ENCODE measurements at regions not wholly inside any gene's neighbourhood (a gene's known extent, or its start where the extent isn't known, plus 50 kb on each side); places are given as distances from the start of the nearest gene placed in this dataset.
A peak's percentile ranks its signal among the peaks of the same experiment; 100 is the strongest.
"Not testable (repeated sequence)": the region's sequence is repeated elsewhere in the genome, so short reads cannot be mapped to it uniquely, and the experiment has no call there.

GRCh38 chr2:234156326-234156725 lies 105.8 kb downstream of the SPP2 start:
- DNase-seq (ENCODE audit: low spot score), result no peak

- not testable (repeated sequence) for DNase-seq (ENCODE audit: low spot score)
Measured at GRCh38 chr2:234152835-234153234, 102.3 kb downstream of the SPP2 start.

- DNase-seq (ENCODE audit: low spot score), result no peak
Measured at GRCh38 chr2:234147335-234147861, 96.9 kb downstream of the SPP2 start.

- no peak for DNase-seq (ENCODE audit: low spot score)
Measured at GRCh38 chr2:234146087-234146826, 95.8 kb downstream of the SPP2 start.

- no peak for DNase-seq (ENCODE audit: low spot score)
Measured at GRCh38 chr2:234145511-234145910, 95.0 kb downstream of the SPP2 start.

- no peak for DNase-seq (ENCODE audit: low spot score)
Measured at GRCh38 chr2:234145057-234145456, 94.6 kb downstream of the SPP2 start.

GRCh38 chr2:234143896-234144295 lies 93.4 kb downstream of the SPP2 start:
- no peak for DNase-seq (ENCODE audit: low spot score)

- no peak for DNase-seq (ENCODE audit: low spot score)
Measured at GRCh38 chr2:234142530-234142929, 92.0 kb downstream of the SPP2 start.

- DNase-seq (ENCODE audit: low spot score), result no peak
Measured at GRCh38 chr2:234139755-234140154, 89.3 kb downstream of the SPP2 start.

GRCh38 chr2:234138836-234139235 lies 88.3 kb downstream of the SPP2 start:
- no peak for DNase-seq (ENCODE audit: low spot score)

GRCh38 chr2:234137400-234138014 lies 87.0 kb downstream of the SPP2 start:
- no peak for DNase-seq (ENCODE audit: low spot score)

GRCh38 chr2:234136461-234136860 lies 86.0 kb downstream of the SPP2 start:
- peak; percentile 1 for DNase-seq (ENCODE audit: low spot score)

GRCh38 chr2:234135750-234136221 lies 85.3 kb downstream of the SPP2 start:
- DNase-seq (ENCODE audit: low spot score), result peak; percentile 52

- no peak for DNase-seq (ENCODE audit: low spot score)
Measured at GRCh38 chr2:234134496-234134895, 84.0 kb downstream of the SPP2 start.

GRCh38 chr2:234133004-234133403 lies 82.5 kb downstream of the SPP2 start:
- no peak for DNase-seq (ENCODE audit: low spot score)

- DNase-seq (ENCODE audit: low spot score), result no peak
Measured at GRCh38 chr2:234130777-234131181, 80.3 kb downstream of the SPP2 start.

- no peak for DNase-seq (ENCODE audit: low spot score)
Measured at GRCh38 chr2:234128606-234129005, 78.1 kb downstream of the SPP2 start.
